Esophagus squamous epithelium (tissue), 4 donors: ENCODE measurements at regions not wholly inside any gene's neighbourhood (a gene's known extent, or its start where the extent isn't known, plus 50 kb on each side); places are given as distances from the start of the nearest gene placed in this dataset.

Experiments
- POLR2A ChIP-seq, 4 donors: fragments of 450-650 bp; IDR thresholded peaks; one replicate each; pipeline ENCODE4 v1.6.1; 2017; ENCODE audit warnings: antibody characterized with exemption in 4 of 4, mild to moderate bottlenecking in 4 of 4, moderate library complexity in 3 of 4
- TF ChIP-seq, protein P1 (sequence below), 6 experiments: fragments of 450-650 bp in 4 of 6; fragments of 200-600 bp in 2 of 6; sonication (generic) in 2 of 6; IDR thresholded peaks; one replicate each; pipeline ENCODE4 v1.5.1; 2016 to 2019; ENCODE audit warnings: antibody characterized with exemption in 6 of 6, mild to moderate bottlenecking in 4 of 6, moderate library complexity in 4 of 6

GRCh38 chr5:67265951-67266350 lies 69.4 kb upstream of the CD180 start:
- TF ChIP-seq, protein P1, sequence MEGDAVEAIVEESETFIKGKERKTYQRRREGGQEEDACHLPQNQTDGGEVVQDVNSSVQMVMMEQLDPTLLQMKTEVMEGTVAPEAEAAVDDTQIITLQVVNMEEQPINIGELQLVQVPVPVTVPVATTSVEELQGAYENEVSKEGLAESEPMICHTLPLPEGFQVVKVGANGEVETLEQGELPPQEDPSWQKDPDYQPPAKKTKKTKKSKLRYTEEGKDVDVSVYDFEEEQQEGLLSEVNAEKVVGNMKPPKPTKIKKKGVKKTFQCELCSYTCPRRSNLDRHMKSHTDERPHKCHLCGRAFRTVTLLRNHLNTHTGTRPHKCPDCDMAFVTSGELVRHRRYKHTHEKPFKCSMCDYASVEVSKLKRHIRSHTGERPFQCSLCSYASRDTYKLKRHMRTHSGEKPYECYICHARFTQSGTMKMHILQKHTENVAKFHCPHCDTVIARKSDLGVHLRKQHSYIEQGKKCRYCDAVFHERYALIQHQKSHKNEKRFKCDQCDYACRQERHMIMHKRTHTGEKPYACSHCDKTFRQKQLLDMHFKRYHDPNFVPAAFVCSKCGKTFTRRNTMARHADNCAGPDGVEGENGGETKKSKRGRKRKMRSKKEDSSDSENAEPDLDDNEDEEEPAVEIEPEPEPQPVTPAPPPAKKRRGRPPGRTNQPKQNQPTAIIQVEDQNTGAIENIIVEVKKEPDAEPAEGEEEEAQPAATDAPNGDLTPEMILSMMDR (IDR thresholded peaks at IDR 0.05) = no peak
- TF ChIP-seq POLR2A (IDR thresholded peaks at IDR 0.05) = no peak
